ENCODE measurements at regions not wholly inside any gene's neighbourhood (a gene's known extent, or its start where the extent isn't known, plus 50 kb on each side); places are given as distances from the start of the nearest gene placed in this dataset.

DNA sequence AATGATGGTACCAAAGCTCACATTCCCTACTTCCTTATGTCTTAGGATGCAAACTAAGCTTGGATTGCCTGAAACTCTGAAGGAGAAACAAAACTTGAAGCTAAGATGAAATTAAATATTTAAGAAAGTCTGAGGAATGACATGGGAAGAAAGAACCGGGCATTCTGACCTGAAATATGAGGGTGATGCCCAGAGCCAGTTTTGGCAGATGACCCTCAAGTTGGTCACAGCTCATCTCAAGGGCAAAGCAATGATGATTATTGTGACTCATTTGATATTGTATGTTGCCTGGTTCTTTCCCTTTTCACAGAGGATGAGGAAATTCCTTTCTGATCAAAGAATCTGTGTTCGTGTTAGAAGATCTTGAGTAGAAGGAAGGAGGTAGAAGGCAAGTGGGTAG, 96.0 kb upstream of the NHS start:
- TF ChIP-seq, protein P1, sequence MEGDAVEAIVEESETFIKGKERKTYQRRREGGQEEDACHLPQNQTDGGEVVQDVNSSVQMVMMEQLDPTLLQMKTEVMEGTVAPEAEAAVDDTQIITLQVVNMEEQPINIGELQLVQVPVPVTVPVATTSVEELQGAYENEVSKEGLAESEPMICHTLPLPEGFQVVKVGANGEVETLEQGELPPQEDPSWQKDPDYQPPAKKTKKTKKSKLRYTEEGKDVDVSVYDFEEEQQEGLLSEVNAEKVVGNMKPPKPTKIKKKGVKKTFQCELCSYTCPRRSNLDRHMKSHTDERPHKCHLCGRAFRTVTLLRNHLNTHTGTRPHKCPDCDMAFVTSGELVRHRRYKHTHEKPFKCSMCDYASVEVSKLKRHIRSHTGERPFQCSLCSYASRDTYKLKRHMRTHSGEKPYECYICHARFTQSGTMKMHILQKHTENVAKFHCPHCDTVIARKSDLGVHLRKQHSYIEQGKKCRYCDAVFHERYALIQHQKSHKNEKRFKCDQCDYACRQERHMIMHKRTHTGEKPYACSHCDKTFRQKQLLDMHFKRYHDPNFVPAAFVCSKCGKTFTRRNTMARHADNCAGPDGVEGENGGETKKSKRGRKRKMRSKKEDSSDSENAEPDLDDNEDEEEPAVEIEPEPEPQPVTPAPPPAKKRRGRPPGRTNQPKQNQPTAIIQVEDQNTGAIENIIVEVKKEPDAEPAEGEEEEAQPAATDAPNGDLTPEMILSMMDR (IDR thresholded peaks at IDR 0.05), result no peak
- no peak for TF ChIP-seq POLR2A (IDR thresholded peaks at IDR 0.05)
